HG02981 (cell line): ENCODE measurements at regions not wholly inside any gene's neighbourhood (a gene's known extent, or its start where the extent isn't known, plus 50 kb on each side); places are given as distances from the start of the nearest gene placed in this dataset.

Experiments used
- ATAC-seq: cut with Tn5 transposase; IDR thresholded peaks from one replicate; pipeline ENCODE4 v1.9.1; 2021; ENCODE audit warnings: mild to moderate bottlenecking, moderate library complexity; ENCODE audit not compliant: unreplicated experiment

- ATAC-seq, result no peak
Observed at GRCh38 chr7:67413670-67414069, 417.0 kb downstream of the TYW1 start.

GRCh38 chr7:67414858-67415257, 418.2 kb downstream of the TYW1 start:
- ATAC-seq, result no peak

GRCh38 chr7:67422601-67423000, 426.0 kb downstream of the TYW1 start:
- ATAC-seq, result no peak

- no peak for ATAC-seq
Observed at GRCh38 chr7:67423065-67423464, 426.4 kb downstream of the TYW1 start.

- no peak for ATAC-seq
Observed at GRCh38 chr7:67426654-67427053, 430.0 kb downstream of the TYW1 start.

GRCh38 chr7:67429735-67430134, 433.1 kb downstream of the TYW1 start:
- ATAC-seq, result no peak

GRCh38 chr7:67432536-67433234, 436.1 kb downstream of the TYW1 start:
- no peak for ATAC-seq

GRCh38 chr7:67435894-67436535, 439.4 kb downstream of the TYW1 start:
- ATAC-seq, result no peak

GRCh38 chr7:67438198-67438882, 441.7 kb downstream of the TYW1 start:
- ATAC-seq, result no peak

GRCh38 chr7:67438913-67439505, 442.4 kb downstream of the TYW1 start:
- ATAC-seq, result no peak

GRCh38 chr7:67440321-67440720, 443.7 kb downstream of the TYW1 start:
- no peak for ATAC-seq

- no peak for ATAC-seq
Observed at GRCh38 chr7:67445728-67446127, 449.1 kb downstream of the TYW1 start.

GRCh38 chr7:67447297-67447696, 450.7 kb downstream of the TYW1 start:
- no peak for ATAC-seq

GRCh38 chr7:67448271-67448670, 451.6 kb downstream of the TYW1 start:
- ATAC-seq, result no peak

GRCh38 chr7:67450171-67450570, 453.5 kb downstream of the TYW1 start:
- ATAC-seq, result no peak

- ATAC-seq, result no peak
Observed at GRCh38 chr7:67451306-67451705, 454.7 kb downstream of the TYW1 start.

- no peak for ATAC-seq
Observed at GRCh38 chr7:67452516-67453026, 455.9 kb downstream of the TYW1 start.

- ATAC-seq, result no peak
Observed at GRCh38 chr7:67453580-67454380, 457.1 kb downstream of the TYW1 start.

- no peak for ATAC-seq
Observed at GRCh38 chr7:67455508-67455907, 458.9 kb downstream of the TYW1 start.

GRCh38 chr7:67462781-67463191, 466.2 kb downstream of the TYW1 start:
- no peak for ATAC-seq

- ATAC-seq, result no peak
Observed at GRCh38 chr7:67463316-67463715, 466.7 kb downstream of the TYW1 start.
